Keratinocyte (primary cell): ENCODE measurements at regions not wholly inside any gene's neighbourhood (a gene's known extent, or its start where the extent isn't known, plus 50 kb on each side); places are given as distances from the start of the nearest gene placed in this dataset.

Source experiments
- EZH2 ChIP-seq: IDR thresholded peaks from one replicate; pipeline ENCODE4 v1.6.1; 2012; ENCODE audit warnings: inconsistent platforms, mild to moderate bottlenecking, low read length, moderate library complexity
- TF ChIP-seq, protein P1 (sequence below), 3 experiments: IDR thresholded peaks in 1 of 3; conservative IDR thresholded peaks in 1 of 3; optimal IDR thresholded peaks in 1 of 3; 2 replicates in 2 of 3; 3 replicates in 1 of 3; pipeline versions ENCODE3 to v1.5.1; 2011; ENCODE audit warnings: low read length in 3 of 3, mild to moderate bottlenecking in 3 of 3, moderate library complexity in 2 of 3, control low read depth in 1 of 3, inconsistent platforms in 1 of 3; ENCODE audit not compliant: insufficient read depth in 2 of 3; ENCODE audit errors: extremely low read depth in 1 of 3

DNA sequence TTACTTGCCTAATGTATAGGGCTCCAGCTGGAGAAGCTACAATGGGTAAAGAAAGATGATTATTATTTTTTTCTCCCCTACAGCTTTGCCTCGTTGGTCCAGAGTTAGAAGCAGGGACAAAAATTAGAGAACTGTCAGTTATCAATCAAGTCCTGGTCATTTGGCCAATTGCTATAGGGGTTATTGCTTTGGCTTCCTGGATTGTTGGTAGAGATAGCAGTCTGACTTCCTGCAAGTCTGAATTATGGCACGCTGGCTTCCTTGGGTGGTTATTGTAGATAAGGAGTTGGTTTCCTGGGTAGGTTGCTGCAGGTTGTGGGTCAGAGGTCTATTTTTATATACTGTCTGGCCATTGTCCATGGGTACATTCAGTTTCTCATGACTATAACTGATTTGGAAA lies 84.7 kb upstream of the ELAC2 start:
- TF ChIP-seq, protein P1, sequence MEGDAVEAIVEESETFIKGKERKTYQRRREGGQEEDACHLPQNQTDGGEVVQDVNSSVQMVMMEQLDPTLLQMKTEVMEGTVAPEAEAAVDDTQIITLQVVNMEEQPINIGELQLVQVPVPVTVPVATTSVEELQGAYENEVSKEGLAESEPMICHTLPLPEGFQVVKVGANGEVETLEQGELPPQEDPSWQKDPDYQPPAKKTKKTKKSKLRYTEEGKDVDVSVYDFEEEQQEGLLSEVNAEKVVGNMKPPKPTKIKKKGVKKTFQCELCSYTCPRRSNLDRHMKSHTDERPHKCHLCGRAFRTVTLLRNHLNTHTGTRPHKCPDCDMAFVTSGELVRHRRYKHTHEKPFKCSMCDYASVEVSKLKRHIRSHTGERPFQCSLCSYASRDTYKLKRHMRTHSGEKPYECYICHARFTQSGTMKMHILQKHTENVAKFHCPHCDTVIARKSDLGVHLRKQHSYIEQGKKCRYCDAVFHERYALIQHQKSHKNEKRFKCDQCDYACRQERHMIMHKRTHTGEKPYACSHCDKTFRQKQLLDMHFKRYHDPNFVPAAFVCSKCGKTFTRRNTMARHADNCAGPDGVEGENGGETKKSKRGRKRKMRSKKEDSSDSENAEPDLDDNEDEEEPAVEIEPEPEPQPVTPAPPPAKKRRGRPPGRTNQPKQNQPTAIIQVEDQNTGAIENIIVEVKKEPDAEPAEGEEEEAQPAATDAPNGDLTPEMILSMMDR (optimal IDR thresholded peaks at IDR 0.05 in 1 of 3, IDR thresholded peaks at IDR 0.05 in 1 of 3, conservative IDR thresholded peaks at IDR 0.05 in 1 of 3; ENCODE audit: extremely low read depth in 1 of 3, insufficient read depth in 2 of 3, low read length in 3 of 3): no peak
- no peak for TF ChIP-seq EZH2
